Hematopoietic multipotent progenitor cell treated with erythropoietin and hydrocortisone succinate and interleukin-3 and kit ligand, for 8 days (in vitro differentiated cells): ENCODE measurements at regions not wholly inside any gene's neighbourhood (a gene's known extent, or its start where the extent isn't known, plus 50 kb on each side); places are given as distances from the start of the nearest gene placed in this dataset.

ENCODE experiments used
- DNase-seq: peaks from one replicate; pipeline ENCODE4 v3.0.0-alpha.2; 2015

GRCh38 chr6:41404182-41404845, 68.9 kb downstream of the NCR2 start:
- no peak for DNase-seq

GRCh38 chr6:41405941-41406727, 70.7 kb downstream of the NCR2 start:
- no peak for DNase-seq

- DNase-seq = no peak
Measured at GRCh38 chr6:41406728-41407489, 71.5 kb downstream of the NCR2 start.

- no peak for DNase-seq
Measured at GRCh38 chr6:41408576-41408975, 73.2 kb downstream of the NCR2 start.

- DNase-seq = no peak
Measured at GRCh38 chr6:41408982-41409381, 73.6 kb downstream of the NCR2 start.

GRCh38 chr6:41409489-41409888, 74.1 kb downstream of the NCR2 start:
- DNase-seq = no peak

GRCh38 chr6:41411961-41412360, 76.6 kb downstream of the NCR2 start:
- no peak for DNase-seq

GRCh38 chr6:41413250-41413649, 77.8 kb downstream of the NCR2 start:
- DNase-seq = no peak

GRCh38 chr6:41416501-41416837, 81.1 kb downstream of the NCR2 start:
- no peak for DNase-seq

- DNase-seq = no peak
Measured at GRCh38 chr6:41418741-41419140, 83.3 kb downstream of the NCR2 start.

- DNase-seq = no peak
Measured at GRCh38 chr6:41419385-41419784, 84.0 kb downstream of the NCR2 start.

- DNase-seq = no peak
Measured at GRCh38 chr6:41420186-41420585, 84.8 kb downstream of the NCR2 start.

- DNase-seq = no peak
Measured at GRCh38 chr6:41422161-41422560, 86.8 kb downstream of the NCR2 start.

GRCh38 chr6:41423002-41423401, 87.6 kb downstream of the NCR2 start:
- DNase-seq = no peak

- peak; percentile 66 for DNase-seq
Measured at GRCh38 chr6:41424370-41425058, 89.1 kb downstream of the NCR2 start.

- DNase-seq = no peak
Measured at GRCh38 chr6:41425511-41425910, 90.1 kb downstream of the NCR2 start.

GRCh38 chr6:41426438-41426851, 91.0 kb downstream of the NCR2 start:
- no peak for DNase-seq

- no peak for DNase-seq
Measured at GRCh38 chr6:41426888-41427641, 91.7 kb downstream of the NCR2 start.

GRCh38 chr6:41427642-41428335, 92.4 kb downstream of the NCR2 start:
- no peak for DNase-seq

- no peak for DNase-seq
Measured at GRCh38 chr6:41428336-41428995, 93.1 kb downstream of the NCR2 start.

- no peak for DNase-seq
Measured at GRCh38 chr6:41428996-41429421, 93.6 kb downstream of the NCR2 start.
